Spleen (tissue), 7 donors: ENCODE measurements at regions not wholly inside any gene's neighbourhood (a gene's known extent, or its start where the extent isn't known, plus 50 kb on each side); places are given as distances from the start of the nearest gene placed in this dataset.
"Not testable (repeated sequence)": the region's sequence is repeated elsewhere in the genome, so short reads cannot be mapped to it uniquely, and the experiment has no call there.

Experiments
- POLR2A ChIP-seq, 3 donors: fragments of 450-650 bp; IDR thresholded peaks; one replicate each; pipeline ENCODE4 v1.5.1; 2017; ENCODE audit warnings: antibody characterized with exemption in 3 of 3, mild to moderate bottlenecking in 1 of 3
- TF ChIP-seq, protein P1 (sequence below), 11 experiments: fragments of 200-600 bp in 7 of 11; fragments of 450-650 bp in 4 of 11; sonication (generic) in 4 of 11; IDR thresholded peaks in 8 of 11; conservative IDR thresholded peaks in 3 of 11; 1 replicate in 7 of 11; 2 replicates in 4 of 11; pipeline versions ENCODE4 v1.4.0 to v1.8.0; 2016 to 2021; ENCODE audit warnings: antibody characterized with exemption in 11 of 11, inconsistent platforms in 4 of 11, mild to moderate bottlenecking in 1 of 11
- donor health status: DM: no; HTN: no; CAD: no; lungs with moderate emphysema.
- donor health status: DM: no; HTN: no; CAD: no.
- donor health status: DM: no; HTN: no; CAD: no.

DNA sequence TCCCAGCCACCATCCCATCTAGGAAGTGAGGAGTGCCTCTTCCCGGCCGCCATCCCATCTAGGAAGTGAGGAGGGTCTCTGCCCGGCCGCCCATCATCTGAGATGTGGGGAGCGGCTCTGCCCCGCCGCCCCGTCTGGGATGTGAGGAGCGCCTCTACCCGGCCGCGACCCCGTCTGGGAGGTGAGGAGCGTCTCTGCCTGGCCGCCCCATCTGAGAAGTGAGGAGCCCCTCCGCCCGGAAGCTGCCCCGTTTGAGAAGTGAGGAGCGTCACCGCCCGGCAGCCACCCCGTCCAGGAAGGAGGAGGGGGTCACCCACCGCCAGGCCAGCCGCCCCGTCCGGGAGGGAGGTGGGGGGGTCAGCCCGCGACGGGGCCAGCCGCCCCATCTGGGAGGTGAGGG is 77.5 kb upstream of the MS4A8 start:
- TF ChIP-seq, protein P1, sequence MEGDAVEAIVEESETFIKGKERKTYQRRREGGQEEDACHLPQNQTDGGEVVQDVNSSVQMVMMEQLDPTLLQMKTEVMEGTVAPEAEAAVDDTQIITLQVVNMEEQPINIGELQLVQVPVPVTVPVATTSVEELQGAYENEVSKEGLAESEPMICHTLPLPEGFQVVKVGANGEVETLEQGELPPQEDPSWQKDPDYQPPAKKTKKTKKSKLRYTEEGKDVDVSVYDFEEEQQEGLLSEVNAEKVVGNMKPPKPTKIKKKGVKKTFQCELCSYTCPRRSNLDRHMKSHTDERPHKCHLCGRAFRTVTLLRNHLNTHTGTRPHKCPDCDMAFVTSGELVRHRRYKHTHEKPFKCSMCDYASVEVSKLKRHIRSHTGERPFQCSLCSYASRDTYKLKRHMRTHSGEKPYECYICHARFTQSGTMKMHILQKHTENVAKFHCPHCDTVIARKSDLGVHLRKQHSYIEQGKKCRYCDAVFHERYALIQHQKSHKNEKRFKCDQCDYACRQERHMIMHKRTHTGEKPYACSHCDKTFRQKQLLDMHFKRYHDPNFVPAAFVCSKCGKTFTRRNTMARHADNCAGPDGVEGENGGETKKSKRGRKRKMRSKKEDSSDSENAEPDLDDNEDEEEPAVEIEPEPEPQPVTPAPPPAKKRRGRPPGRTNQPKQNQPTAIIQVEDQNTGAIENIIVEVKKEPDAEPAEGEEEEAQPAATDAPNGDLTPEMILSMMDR (IDR thresholded peaks at IDR 0.05 in 8 of 11, conservative IDR thresholded peaks at IDR 0.05 in 3 of 11): not testable (repeated sequence)
- not testable (repeated sequence) for TF ChIP-seq POLR2A (IDR thresholded peaks at IDR 0.05)
